ENCODE measurements at regions not wholly inside any gene's neighbourhood (a gene's known extent, or its start where the extent isn't known, plus 50 kb on each side); places are given as distances from the start of the nearest gene placed in this dataset.

- Histone ChIP-seq H3K36me3 (ENCODE audit: insufficient read depth in 1 of 2, low read depth in 1 of 2) (no peaks in the 10 kb centered on the region), H3K9me3 (no peaks in the 10 kb centered on the region), H3K4me3 (no peak overlapping the region), H3K27ac (no peak overlapping the region), H3K27me3 (ENCODE audit: insufficient read depth in 3 of 3, low read length in 2 of 3) (peaks cover 0 to 8% (median 1%) of the 10 kb centered on the region in 3 donors), H3K4me1 (no peaks in the 10 kb centered on the region)
- 76 to 79% (median 76%) methylated on average over 8 of the region's 8 CpGs for WGBS, 3 donors
- DNase-seq (no peak), ATAC-seq (no peak)
- intact Hi-C loops (cut with DNase I), result no loop called here
- no peak for TF ChIP-seq CTCF (IDR thresholded peaks at IDR 0.05)
These were observed 64.0 kb downstream of the FOXA2 start for GRCh38 chr20:22520381-22520780.

- intact Hi-C loops (cut with DNase I), result no loop called here
- WGBS, 3 donors, result 69 to 71% (median 70%) methylated on average over 5 of the region's 5 CpGs
- no peaks in the 10 kb centered on the region for H3K4me1 ChIP-seq
- no peak for TF ChIP-seq CTCF (IDR thresholded peaks at IDR 0.05)
- no peaks in the 10 kb centered on the region for H3K36me3 ChIP-seq (ENCODE audit: insufficient read depth in 1 of 2, low read depth in 1 of 2)
- no peak for DNase-seq
- no peaks in the 10 kb centered on the region for H3K9me3 ChIP-seq
- no peak overlapping the region for H3K4me3 ChIP-seq
- no peak for ATAC-seq
- H3K27ac ChIP-seq, result no peak overlapping the region
- peaks cover 3 to 5% (median 4%) of the 10 kb centered on the region in 3 donors for H3K27me3 ChIP-seq (ENCODE audit: insufficient read depth in 3 of 3, low read length in 2 of 3)
These were observed 69.1 kb downstream of the FOXA2 start for GRCh38 chr20:22515264-22515663.

GRCh38 chr20:22513574-22513973 lies 70.8 kb downstream of the FOXA2 start:
- H3K4me3 ChIP-seq, result no peak overlapping the region
- no peak for DNase-seq
- ATAC-seq, result no peak
- H3K9me3 ChIP-seq, result no peaks in the 10 kb centered on the region
- intact Hi-C loops (cut with DNase I), result no loop called here
- TF ChIP-seq CTCF (IDR thresholded peaks at IDR 0.05), result no peak
- no peaks in the 10 kb centered on the region for H3K36me3 ChIP-seq (ENCODE audit: insufficient read depth in 1 of 2, low read depth in 1 of 2)
- H3K27ac ChIP-seq, result no peak overlapping the region
- H3K4me1 ChIP-seq, result no peaks in the 10 kb centered on the region
- 38 to 46% (median 42%) methylated on average over 4 of the region's 4 CpGs for WGBS, 3 donors
- H3K27me3 ChIP-seq (ENCODE audit: insufficient read depth in 3 of 3, low read length in 2 of 3), result peaks cover 4 to 6% (median 5%) of the 10 kb centered on the region in 3 donors

GRCh38 chr20:22512911-22513489 lies 71.4 kb downstream of the FOXA2 start:
- 57 to 79% (median 67%) methylated on average over 1 of the region's 1 CpG for WGBS, 3 donors
- H3K36me3 ChIP-seq (ENCODE audit: insufficient read depth in 1 of 2, low read depth in 1 of 2), result no peaks in the 10 kb centered on the region
- H3K4me3 ChIP-seq, result no peak overlapping the region
- H3K27me3 ChIP-seq (ENCODE audit: insufficient read depth in 3 of 3, low read length in 2 of 3), result peaks cover 0 to 5% (median 4%) of the 10 kb centered on the region in 3 donors
- no peaks in the 10 kb centered on the region for H3K9me3 ChIP-seq
- no peak overlapping the region for H3K27ac ChIP-seq
- no peaks in the 10 kb centered on the region for H3K4me1 ChIP-seq
- DNase-seq (no peak), ATAC-seq (no peak)
- TF ChIP-seq CTCF (IDR thresholded peaks at IDR 0.05), result no peak
- intact Hi-C loops (cut with DNase I), result no loop called here
